ENCODE measurements at regions not wholly inside any gene's neighbourhood (a gene's known extent, or its start where the extent isn't known, plus 50 kb on each side); places are given as distances from the start of the nearest gene placed in this dataset.

DNA sequence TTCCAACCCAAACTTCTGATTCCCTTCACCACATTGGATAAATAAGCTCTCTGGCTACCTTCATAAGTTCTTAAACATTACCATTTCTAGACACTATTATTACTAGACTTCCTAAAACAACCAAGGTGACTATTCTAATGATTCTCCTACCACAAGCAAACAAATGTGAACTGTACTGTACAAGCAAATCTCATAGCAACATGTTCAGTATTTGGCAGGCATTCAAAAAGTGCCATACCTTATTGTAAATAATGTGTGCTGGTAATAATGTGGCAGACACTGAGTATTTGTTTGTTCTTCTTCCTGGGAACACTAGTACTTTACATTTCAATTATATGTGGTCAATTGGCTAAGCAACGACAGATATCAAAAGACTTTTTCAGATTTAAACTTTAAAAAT lies 986.0 kb upstream of the SPRY2 start:
- Histone ChIP-seq H3K27me3 (ENCODE audit: control insufficient read depth, insufficient read depth, low read length) (no peaks in the 10 kb centered on the region), H3K4me1 (ENCODE audit: control insufficient read depth in 2 of 3, insufficient read depth in 2 of 3, low read depth in 1 of 3, low read length in 3 of 3) (no peaks in the 10 kb centered on the region), H3K9me3 (ENCODE audit: control insufficient read depth in 2 of 3, insufficient read depth in 1 of 3, low read length in 3 of 3) (no peaks in the 10 kb centered on the region), H3K9ac (ENCODE audit: low read length in 3 of 3) (no peak overlapping the region), H3K4me3 (ENCODE audit: low read length in 3 of 3) (no peak overlapping the region), H3K36me3 (ENCODE audit: control insufficient read depth in 2 of 3, insufficient read depth in 3 of 3, low read length in 3 of 3) (no peaks in the 10 kb centered on the region), H3K27ac (ENCODE audit: low read depth in 2 of 2, low read length in 2 of 2) (no peak overlapping the region)
- FAIRE-seq (no peak), DNase-seq (no peak)
- TF ChIP-seq, protein P1, sequence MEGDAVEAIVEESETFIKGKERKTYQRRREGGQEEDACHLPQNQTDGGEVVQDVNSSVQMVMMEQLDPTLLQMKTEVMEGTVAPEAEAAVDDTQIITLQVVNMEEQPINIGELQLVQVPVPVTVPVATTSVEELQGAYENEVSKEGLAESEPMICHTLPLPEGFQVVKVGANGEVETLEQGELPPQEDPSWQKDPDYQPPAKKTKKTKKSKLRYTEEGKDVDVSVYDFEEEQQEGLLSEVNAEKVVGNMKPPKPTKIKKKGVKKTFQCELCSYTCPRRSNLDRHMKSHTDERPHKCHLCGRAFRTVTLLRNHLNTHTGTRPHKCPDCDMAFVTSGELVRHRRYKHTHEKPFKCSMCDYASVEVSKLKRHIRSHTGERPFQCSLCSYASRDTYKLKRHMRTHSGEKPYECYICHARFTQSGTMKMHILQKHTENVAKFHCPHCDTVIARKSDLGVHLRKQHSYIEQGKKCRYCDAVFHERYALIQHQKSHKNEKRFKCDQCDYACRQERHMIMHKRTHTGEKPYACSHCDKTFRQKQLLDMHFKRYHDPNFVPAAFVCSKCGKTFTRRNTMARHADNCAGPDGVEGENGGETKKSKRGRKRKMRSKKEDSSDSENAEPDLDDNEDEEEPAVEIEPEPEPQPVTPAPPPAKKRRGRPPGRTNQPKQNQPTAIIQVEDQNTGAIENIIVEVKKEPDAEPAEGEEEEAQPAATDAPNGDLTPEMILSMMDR (IDR thresholded peaks at IDR 0.05; ENCODE audit: borderline replicate concordance, extremely low read depth, insufficient read depth) = no peak
- intact Hi-C loops (cut with DNase I) = no loop called here

DNA sequence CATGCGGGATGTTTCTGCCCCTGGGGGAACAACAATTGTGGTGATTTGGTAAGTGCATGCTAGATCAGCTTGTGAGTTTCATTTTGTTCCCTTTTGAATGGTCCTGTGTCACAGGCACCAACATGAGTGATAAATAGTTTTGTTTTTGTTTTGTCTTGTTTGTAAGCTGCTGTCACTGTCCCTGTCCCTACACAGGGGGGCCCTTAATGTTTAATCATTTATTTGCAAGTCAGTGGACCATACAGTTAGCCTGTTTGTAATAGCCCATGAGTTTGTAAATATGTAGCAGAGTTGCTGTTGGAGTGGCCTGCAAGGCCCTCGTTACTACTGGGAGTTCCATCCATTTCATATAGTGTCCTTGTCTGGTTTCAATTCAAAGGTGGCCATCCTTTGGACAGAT lies 979.6 kb upstream of the SPRY2 start:
- Histone ChIP-seq H3K27me3 (ENCODE audit: control insufficient read depth, insufficient read depth, low read length) (no peaks in the 10 kb centered on the region), H3K9me3 (ENCODE audit: control insufficient read depth in 2 of 3, insufficient read depth in 1 of 3, low read length in 3 of 3) (no peaks in the 10 kb centered on the region), H3K27ac (ENCODE audit: low read depth in 2 of 2, low read length in 2 of 2) (no peak overlapping the region), H3K4me1 (ENCODE audit: control insufficient read depth in 2 of 3, insufficient read depth in 2 of 3, low read depth in 1 of 3, low read length in 3 of 3) (peaks cover 0 to 8% (median 4%) of the 10 kb centered on the region in 3 donors), H3K4me3 (ENCODE audit: low read length in 3 of 3) (no peak overlapping the region), H3K36me3 (ENCODE audit: control insufficient read depth in 2 of 3, insufficient read depth in 3 of 3, low read length in 3 of 3) (no peaks in the 10 kb centered on the region), H3K9ac (ENCODE audit: low read length in 3 of 3) (no peak overlapping the region)
- no peak for DNase-seq
- TF ChIP-seq, protein P1 (IDR thresholded peaks at IDR 0.05; ENCODE audit: borderline replicate concordance, extremely low read depth, insufficient read depth) = no peak
- intact Hi-C loops (cut with DNase I) = no loop called here
- FAIRE-seq = no peak

DNA sequence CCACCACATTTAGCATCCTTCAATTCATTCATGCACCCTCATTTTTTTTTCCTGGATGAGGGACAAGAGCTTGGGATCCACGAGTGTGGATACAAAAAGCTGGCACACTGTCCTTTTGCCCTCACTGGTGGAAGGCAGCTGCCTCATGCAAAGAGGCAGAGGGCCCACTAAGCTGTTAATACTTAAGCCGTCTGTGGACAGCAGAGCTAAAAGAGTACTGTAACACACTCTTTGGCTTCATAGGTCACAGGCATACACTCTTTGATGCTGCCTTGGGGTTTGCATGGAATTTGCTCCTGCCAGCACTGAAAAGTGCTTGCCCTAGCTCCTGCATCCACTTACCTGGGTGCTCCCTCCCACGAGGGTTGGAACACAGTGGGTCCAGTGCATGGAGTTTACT lies 978.4 kb upstream of the SPRY2 start:
- no peak overlapping the region for H3K9ac ChIP-seq (ENCODE audit: low read length in 3 of 3)
- no peak for DNase-seq
- no peak overlapping the region for H3K27ac ChIP-seq (ENCODE audit: low read depth in 2 of 2, low read length in 2 of 2)
- H3K4me1 ChIP-seq (ENCODE audit: control insufficient read depth in 2 of 3, insufficient read depth in 2 of 3, low read depth in 1 of 3, low read length in 3 of 3) = peaks cover 0 to 8% (median 4%) of the 10 kb centered on the region in 3 donors
- H3K4me3 ChIP-seq (ENCODE audit: low read length in 3 of 3) = no peak overlapping the region
- H3K36me3 ChIP-seq (ENCODE audit: control insufficient read depth in 2 of 3, insufficient read depth in 3 of 3, low read length in 3 of 3) = no peaks in the 10 kb centered on the region
- H3K27me3 ChIP-seq (ENCODE audit: control insufficient read depth, insufficient read depth, low read length) = no peaks in the 10 kb centered on the region
- TF ChIP-seq, protein P1 (IDR thresholded peaks at IDR 0.05; ENCODE audit: borderline replicate concordance, extremely low read depth, insufficient read depth) = no peak
- intact Hi-C loops (cut with DNase I) = no loop called here
- H3K9me3 ChIP-seq (ENCODE audit: control insufficient read depth in 2 of 3, insufficient read depth in 1 of 3, low read length in 3 of 3) = no peaks in the 10 kb centered on the region
- FAIRE-seq = no peak
